ENCODE measurements at regions not wholly inside any gene's neighbourhood (a gene's known extent, or its start where the extent isn't known, plus 50 kb on each side); places are given as distances from the start of the nearest gene placed in this dataset.

GRCh38 chr18:39675906-39676305 is 2110.3 kb upstream of the CELF4 start:
- no peak for TF ChIP-seq CTCF (IDR thresholded peaks at IDR 0.05)
- TF ChIP-seq EP300 (IDR thresholded peaks at IDR 0.05; ENCODE audit: low read depth), result no peak
- no peak for TF ChIP-seq POLR2A (IDR thresholded peaks at IDR 0.05)
- TF ChIP-seq POLR2AphosphoS5 (IDR thresholded peaks at IDR 0.05), result no peak
